Putamen (tissue), 1 donor: ENCODE measurements at regions not wholly inside any gene's neighbourhood (a gene's known extent, or its start where the extent isn't known, plus 50 kb on each side); places are given as distances from the start of the nearest gene placed in this dataset.

Experiments
- DNase-seq: peaks from one replicate; pipeline ENCODE4 v3.0.0-alpha.2; 2016; ENCODE audit warnings: low spot score

DNA sequence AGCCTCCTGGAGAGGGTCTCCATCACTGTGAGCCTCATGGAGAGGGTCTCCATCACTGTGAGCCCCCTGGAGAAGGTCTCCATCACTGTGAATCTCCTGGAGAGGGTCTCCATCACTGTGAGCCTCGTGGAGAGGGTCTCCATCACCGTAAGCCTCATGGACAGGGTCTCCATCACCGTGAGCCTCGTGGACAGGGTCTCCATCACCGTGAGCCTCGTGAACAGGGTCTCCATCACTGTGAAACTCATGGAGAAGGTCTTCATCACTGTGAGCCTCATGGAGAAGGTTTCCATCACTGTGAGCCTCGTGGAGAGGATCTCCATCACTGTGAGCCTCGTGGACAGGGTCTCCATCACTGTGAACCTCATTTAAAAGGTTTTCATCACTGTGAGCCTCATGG lies 140.0 kb downstream of the ERMARD start:
- DNase-seq: no peak

DNA sequence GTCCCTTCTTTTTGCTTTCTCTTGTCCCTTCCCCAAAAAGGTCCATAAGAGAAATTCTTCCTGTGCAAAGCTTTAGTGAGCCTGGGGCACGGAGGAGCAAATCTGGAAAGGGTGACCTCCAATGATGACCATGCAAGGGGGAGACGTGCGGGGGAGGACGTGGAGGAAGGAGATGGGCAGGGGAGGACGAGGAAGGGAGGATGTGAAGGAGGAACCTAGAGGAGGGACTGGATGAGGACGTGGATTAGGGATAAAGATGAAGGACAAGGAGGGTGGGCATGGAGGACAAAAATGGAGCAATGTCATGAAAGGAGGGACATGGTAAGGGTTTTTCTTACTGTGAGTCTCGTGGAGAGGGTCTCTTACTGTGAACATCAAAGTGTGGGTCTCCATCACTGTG lies 139.5 kb downstream of the ERMARD start:
- no peak for DNase-seq

DNA sequence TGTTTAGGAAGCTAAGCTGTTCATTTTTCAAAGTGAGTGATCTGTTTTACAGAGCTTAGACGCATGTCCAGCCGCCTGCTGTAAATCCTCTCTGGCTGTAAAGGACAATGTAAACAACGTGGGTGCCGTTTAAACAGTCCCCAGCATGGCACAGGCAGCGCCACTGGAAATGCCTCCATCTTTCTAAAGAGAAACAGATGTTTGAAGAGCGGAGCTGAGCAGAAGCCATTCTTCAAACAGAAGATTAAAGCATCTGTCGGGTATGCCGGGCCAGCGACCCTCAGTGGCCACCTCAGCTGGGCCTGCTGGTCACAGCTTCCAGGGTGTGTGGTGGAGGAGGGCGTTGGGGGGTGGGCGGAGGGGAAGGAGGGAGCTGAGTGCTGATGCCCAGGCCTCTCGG lies 138.6 kb downstream of the ERMARD start:
- DNase-seq: no peak

DNA sequence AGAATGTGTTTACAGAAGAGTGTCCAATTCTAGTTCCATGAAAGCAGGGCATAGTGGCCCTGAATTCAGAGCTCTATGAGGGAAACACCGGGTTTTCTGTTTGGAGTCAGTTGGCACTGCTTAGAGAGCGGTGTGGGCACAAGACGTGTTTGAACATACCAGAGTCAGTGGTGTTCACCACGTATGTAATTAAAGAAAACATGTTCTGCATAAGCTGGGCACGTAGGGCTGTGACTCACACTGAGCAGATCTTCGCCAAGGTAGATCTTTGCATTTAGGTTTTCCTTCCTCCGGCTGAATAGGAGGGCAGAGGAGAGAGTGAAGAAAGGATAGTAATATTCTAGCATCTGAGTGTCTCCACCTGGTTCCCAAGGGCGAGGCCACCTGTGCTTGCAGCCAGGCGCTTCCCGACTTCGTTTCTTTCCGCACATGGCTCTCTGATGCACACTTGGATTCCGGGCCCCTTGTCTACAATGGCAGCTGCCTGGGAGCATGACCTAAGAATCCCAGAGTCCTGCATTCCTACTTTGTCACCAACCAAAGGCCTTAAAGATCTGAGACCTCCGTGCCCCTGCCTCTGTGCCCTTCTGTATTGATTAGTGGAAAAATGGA lies 136.2 kb downstream of the ERMARD start:
- no peak for DNase-seq

DNA sequence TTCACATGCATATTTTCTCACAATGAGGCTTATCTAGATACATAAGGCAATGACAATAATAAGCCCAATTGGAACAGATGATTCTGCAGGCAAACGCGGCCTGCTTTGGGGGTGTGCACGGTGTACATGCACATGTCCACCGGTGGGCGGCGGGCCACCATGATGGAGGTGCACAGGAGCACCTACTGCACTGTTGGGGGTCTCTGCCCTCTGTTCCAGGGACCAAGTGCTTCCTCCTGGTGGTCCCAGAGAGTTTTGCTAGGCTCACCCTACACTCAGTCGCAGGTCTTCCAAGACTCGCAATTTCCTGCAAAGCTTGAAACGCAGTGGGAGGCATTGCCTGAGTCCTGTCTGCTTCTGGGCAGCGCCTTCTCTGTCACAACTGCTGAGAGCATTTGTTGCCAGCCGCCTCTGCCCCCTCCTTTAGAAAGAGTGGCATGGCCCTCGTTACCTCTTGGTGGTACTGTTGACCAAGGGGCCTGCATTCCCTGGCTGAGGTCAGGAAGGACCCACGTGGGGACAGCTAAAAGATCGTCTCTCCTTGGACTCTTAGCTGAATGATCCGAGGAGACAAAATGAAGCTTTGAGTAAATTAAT lies 135.3 kb downstream of the ERMARD start:
- no peak for DNase-seq

DNA sequence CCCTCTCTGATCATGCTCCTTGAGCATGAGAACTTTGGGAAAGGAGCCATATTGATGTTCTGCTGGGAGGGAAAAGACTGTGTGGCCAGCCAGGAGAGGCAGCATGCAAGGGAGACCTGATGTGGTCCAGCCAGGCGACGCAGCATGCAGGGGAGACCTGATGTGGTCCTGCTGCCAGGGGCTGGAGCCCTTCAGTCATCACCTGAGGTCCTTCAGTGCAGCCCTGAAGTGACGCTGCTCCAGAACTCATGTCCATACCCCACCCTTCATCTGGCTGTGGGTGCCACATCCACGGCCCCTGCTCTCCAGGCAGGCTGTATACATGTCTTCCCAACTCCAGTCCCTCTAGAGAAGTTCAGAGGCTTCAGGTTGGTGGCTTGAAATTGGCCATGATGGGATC lies 134.4 kb downstream of the ERMARD start:
- no peak for DNase-seq

DNA sequence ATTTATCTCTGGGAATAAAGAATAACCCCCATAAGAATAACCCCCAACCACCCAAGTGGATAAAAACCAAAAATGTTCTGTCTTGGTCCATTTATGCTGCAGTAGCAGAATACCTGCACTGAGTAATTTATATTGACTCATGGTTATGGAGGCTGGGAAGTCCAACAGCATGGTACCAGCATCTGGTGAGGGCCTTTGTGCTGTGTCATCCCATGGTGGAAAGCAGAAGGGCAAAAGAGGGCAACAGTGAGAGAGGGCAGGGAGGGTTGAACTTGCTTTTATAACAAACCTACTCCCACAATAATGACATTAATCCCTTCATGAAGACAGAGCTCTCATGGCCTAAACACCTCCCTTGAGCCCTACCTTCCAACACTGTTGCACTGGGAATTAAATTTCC lies 133.7 kb downstream of the ERMARD start:
- DNase-seq: no peak

DNA sequence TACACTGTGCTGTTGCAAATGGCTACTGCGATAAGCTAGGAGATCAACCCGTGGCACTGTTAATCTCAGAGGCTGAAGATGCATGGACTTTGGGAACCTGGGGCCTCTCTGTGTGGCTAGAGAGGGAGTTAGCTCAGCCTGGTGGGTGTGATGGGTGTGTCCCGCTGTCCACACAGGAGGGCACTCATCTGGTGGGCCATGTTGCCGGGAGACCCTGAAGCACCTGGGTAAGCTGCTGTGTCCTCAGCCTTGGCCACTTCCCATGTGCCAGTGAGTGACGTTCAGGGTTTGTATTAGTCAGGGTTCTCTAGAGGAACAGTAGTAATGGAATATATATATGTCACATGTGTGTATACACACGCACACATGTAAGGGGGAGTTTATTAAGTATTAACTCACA lies 132.7 kb downstream of the ERMARD start:
- DNase-seq: no peak

DNA sequence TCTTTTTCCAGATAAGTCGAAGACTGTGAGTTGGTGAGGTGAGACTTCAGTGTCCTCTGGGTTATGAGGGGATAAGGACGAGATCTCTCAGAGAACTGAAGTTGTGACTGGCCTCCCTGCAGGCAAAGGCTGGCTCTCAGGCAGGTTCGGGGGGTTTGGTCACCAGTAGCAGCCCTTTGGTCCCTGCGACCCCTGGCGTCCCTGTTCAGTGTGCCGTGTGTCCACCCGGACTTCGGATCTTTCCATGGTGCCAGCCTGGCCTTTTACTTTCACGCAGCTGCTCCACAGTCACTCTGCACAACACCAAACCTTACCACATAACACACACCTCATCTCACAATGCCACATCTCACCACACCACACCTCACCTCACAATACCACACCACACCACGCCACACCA lies 131.9 kb downstream of the ERMARD start:
- no peak for DNase-seq

DNA sequence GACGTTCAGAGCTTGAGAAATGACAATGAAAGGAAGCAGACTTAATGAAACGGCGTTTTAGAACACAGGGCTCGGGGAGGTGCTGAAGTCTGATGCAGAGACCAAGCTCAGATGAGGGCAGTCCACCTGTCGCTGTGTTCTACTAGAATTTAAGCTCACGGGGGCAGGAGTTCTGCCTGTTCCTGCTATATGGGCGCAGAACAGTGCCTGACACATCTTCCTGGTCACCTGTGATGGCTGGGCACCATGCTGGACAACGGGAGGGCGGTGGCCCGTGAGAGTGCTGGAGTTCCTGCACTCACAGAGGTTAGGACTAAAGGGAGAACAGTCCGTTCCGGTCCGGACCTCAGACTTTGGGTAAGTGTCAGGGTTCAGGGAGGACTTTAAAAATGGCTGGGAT lies 130.6 kb downstream of the ERMARD start:
- no peak for DNase-seq

DNA sequence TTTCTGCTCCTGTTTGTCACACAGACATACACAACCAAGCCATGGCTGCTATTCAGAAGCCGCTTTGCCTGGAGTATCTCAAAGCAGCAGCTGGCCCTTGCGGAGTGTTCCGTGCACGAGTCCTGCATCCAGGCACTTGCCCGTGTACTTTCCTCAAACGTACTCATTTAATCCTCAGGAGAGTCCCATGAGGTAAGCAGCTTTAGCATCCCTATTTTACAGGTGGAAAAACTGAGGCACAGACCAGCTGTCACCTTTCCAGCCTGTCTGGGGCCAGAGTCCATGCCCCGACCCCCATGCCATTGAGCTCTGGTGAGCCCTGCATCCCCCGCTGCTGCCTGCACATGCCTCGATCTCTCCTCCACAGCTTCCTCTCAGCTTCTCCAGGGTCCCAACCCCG lies 130.0 kb downstream of the ERMARD start:
- no peak for DNase-seq

DNA sequence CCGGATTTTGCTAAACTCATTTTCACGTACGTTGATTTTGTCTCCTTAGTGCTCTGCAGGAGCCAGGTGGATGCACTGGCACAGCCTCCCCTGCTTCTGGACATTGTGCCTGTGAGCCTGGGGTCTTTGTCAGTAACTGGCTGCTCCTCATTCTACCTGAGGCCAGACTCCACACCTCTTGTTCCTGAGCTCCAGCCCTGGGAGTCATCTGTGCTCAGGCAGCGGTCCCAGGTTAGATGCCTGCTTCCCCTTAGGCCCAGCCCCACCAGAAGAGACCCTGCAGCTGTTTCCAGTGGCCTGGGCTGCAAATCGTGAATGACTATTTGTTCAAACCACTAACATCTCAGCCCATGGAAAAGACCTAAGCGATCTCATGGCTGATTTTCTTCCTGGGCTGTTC lies 129.1 kb downstream of the ERMARD start:
- DNase-seq: no peak

DNA sequence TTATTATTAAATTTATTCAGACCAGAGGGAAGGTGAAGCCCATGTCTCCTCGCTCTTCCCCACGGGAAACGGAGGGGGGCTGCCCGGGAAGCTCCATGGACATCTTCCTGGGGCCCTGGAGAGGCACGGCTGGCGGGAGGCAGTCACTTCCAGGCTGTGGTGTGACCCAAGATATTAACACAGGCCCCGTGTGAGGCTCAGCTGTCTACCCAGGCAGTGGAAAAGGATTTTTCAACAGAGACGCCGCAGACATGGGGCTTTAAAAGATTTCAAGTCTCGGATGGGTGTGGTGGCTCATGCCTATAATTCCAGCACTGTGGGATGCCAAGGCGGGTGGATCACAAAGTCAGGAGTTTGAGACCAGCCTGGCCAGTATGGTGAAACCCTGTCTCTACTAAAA lies 117.9 kb downstream of the ERMARD start:
- no peak for DNase-seq

DNA sequence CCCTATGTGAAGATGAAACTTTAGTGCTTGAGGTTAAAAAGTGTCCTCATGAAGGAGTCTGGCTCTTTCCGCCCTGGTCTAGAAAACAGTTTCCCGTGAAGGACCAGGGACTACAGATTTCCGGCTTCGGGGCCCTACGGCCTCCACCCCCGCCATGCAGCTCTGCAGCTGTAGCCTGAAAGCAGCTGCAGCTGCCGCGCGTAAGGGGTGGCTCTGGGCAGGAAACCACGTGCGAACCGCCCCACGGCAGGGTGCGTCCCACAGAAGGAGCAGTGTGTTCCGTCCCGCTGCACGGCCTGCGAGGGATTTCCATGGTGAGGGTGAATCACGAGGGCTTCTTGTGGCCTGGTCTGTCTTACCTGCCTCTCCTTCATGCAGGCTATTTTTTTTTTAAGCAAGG lies 117.0 kb downstream of the ERMARD start:
- no peak for DNase-seq

DNA sequence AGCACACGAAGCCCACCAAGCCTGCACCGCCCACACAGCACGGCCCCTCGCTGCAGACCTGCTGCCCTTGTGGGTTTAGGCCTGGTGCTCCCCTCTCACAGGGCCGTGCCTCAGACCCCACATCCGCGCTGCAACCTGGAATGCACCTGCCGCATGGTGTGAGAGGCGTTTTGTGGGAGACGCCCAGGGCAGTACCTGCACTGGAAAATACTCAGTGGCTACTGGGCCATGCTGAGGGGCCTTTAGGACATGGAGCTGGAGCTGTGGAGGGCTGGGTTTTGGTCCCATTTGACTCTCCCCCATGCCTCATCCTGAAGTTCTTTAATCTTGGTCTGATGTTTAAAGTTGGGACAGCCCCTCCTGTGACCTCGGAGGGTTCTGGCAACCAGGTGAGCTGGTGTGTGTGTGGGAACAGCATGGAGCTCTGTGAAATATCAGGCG lies 116.3 kb downstream of the ERMARD start:
- no peak for DNase-seq

DNA sequence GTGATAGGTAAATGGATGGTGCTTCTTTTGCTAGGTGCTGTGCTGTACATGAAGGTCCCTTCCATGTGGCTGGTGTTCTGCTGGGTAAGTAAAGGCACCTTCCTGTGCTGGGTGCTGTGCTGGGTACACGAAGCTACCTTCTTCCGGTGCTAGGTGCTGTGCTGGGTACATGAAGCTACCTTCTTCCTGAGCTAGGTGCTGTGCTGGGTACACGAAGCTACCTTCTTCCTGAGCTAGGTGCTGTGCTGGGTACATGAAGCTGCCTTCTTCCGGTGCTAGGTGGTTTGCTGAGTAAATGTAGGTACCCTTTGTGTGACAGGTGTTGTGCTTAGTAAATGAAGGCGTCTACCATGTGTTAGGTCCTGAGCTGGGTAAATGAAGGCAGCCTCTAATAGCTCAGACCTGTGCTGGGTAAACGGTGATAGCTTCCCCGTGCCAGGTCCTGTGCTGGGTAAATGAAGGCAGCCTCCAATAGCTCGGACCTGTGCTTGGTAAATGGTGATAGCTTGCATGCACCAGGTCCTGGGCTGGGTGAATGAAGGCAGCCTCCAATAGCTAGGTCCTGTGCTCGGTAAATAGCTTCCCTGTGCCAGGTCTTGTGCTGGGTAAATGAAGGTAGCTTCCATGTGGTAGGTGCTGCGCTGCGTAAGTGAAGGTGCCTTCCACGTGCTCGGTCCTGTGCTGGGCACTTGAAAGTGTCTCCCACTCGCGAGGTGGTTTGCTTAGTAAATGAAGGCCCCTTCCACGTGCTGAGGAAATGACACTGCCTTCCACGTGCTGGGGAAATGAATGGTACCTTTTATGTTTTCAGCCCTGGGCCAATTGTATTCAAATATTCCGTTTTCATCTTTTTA lies 115.5 kb downstream of the ERMARD start:
- no peak for DNase-seq

DNA sequence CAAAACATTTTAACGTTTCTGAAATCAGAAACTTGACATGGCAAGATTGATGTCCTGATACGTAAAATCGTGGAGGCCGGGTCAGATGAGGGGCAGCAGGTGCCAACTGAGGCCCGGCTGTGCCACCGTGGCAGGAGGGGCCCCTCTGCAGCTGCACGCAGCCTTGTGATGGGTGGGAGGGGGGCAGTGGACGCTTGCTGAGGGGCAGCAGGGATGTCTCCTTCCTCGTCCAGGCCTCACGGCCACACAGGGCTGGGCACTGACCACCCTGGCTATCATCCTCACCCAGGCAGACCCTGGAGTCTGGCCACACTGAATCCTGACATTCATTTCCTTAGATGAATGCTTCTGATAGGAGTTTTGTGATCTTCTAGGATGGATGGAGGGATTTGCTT lies 114.7 kb downstream of the ERMARD start:
- no peak for DNase-seq

DNA sequence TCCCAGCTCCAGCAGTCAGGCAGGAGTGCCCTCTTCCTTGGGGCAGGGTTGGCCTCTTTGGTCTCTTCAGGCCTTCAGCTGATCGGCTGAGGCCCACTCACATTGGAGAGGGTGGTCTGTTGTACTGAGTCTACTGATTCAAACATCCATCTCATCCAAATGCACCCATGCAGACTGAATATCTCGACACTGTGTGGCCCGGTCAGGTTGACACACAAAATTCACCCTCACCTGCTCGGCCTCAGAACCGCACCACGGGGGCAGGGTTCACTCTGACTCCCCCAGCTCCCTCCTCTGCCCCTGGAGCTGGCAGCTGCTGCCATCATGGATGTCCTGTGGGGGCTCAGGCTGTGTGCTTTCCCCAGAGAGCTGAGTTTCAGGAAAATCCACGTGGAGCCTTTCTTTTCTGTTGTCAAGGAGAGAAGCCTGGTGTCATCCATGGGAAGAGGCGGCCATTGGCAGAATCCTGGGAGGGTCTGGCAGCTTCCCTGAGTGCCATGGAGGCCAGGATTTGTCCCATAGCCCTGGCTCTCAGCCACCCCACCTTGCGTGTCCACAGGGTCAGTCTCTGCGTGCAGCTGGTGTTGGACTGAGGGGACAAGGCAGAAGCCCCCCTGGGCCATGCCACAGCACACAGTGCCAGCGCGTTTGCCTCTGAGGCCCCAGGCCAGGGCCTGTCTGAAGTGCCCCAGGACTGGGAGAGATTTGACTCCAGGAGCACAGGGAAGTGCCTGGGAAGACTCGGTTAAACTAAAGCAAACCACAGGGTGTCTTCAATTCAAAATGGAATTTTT lies 114.1 kb downstream of the ERMARD start:
- no peak for DNase-seq

DNA sequence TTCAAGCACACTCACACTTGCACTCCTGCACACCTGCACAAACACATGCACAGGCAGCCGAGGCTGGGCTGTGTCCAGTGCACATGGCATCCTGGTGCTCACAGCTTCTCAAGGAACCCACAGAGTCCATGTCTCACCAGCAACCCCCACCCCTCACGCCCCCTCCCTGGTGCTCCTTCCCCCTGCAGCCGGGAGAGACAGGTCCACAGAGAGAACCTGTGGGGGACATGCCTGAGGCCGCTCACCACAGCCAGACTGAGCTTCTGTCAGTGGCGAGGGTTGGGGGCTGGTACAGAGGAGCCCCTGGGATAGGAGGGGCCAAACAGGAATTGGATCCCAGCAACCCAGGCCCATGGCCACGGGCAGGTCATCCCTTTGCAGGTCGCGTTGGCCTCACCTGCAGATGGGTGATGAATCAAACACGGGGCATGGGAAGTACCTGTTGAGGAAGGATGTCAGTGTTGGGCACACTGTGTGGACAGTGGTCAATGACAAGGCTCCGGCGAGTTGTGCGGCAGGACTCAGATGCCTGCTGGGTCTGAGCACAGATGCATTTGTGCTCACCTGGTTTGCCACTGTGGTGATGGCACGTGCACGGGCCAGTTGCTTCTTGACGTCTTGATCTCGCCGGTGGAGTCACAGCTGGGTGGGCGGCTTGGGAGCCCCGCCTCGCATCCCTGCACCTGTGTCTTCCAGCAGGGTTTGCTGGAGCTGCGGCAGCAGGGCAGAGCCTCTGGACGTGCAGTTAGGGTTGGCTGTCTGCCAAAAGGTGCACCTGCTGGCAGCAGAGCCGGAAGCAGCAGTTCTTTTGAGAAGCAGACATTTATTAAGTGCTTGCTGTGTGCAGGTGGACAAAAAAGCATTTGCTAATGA lies 113.0 kb downstream of the ERMARD start:
- DNase-seq: no peak

DNA sequence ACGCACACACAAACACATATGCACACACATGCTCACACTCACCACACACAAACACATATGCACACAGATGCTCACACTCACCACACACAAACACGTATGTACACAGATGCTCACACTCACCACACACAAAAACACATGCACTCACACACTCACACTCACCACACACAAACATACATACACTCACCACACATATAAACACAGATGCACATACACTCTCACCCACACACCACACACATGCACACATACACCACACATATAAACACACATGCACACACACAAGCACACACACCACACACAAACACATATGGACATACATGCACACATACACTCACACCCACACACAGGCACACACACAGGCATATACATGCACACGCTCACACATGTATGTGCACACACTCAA lies 112.3 kb downstream of the ERMARD start:
- DNase-seq: no peak

DNA sequence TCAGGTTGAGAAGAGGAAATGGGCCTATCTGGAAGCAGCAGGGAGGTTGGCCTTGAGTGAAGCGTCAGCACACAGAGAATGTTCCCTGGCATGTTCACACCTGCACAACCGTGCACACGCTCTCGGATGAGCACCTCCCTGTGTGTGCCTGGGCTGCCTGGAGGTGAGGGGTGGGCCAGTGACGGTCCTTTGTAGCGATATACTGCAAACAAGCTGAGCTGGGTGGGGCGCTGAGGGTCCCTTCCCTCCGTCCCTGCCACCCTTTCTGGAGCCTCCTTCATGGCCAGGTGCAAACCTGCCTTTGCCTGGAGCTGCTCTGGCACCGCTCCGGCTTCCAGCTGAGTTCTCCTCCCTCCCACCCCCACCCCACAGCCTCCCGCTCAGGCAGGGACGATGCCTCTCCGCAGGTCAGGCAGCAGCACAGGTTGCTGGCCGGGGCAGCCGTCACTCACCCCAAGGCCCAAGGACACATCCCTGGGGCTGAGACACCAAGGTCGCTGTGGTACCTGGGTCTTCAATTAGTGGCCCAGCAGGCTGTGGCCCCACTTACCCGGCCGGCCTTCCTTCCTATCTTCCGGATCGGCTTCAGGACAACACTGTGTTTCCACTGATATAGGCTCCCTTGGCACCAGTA lies 111.6 kb downstream of the ERMARD start:
- DNase-seq: no peak
